Neural progenitor cell (in vitro differentiated cells): ENCODE measurements at regions not wholly inside any gene's neighbourhood (a gene's known extent, or its start where the extent isn't known, plus 50 kb on each side); places are given as distances from the start of the nearest gene placed in this dataset.

Source experiments
- DNase-seq: peaks from one replicate; pipeline ENCODE4 v3.0.0-alpha.2; 2016; ENCODE audit warnings: low spot score
- H2AFZ ChIP-seq: fragments of 200-600 bp; sonication (generic); replicated peaks from 2 replicates; pipeline ENCODE4 v1.6.1; 2016; ENCODE audit warnings: antibody characterized with exemption
- H3F3A ChIP-seq: fragments of 200-600 bp; sonication (generic); 2 replicates; pipeline ENCODE4 v1.6.1; 2016; ENCODE audit warnings: antibody characterized with exemption, low read depth
- H3K27ac ChIP-seq: fragments of 200-600 bp; sonication (generic); 2 replicates; pipeline ENCODE4 v1.5.1; 2016; ENCODE audit warnings: mild to moderate bottlenecking
- H3K27me3 ChIP-seq: fragments of 200-600 bp; sonication (generic); 2 replicates; pipeline ENCODE4 v1.6.1; 2016; ENCODE audit warnings: mild to moderate bottlenecking, moderate library complexity
- H3K36me3 ChIP-seq: fragments of 200-600 bp; sonication (generic); 2 replicates; pipeline ENCODE4 v1.5.1; 2016
- H3K4me1 ChIP-seq: fragments of 200-600 bp; sonication (generic); 2 replicates; pipeline ENCODE4 v1.6.1; 2016; ENCODE audit warnings: mixed run types
- H3K4me2 ChIP-seq: fragments of 200-600 bp; sonication (generic); 2 replicates; pipeline ENCODE4 v1.6.1; 2016
- H3K4me3 ChIP-seq: fragments of 200-600 bp; sonication (generic); 2 replicates; pipeline ENCODE4 v1.5.1; 2016
- H3K79me2 ChIP-seq: fragments of 200-600 bp; sonication (generic); 2 replicates; pipeline ENCODE4 v1.6.1; 2016; ENCODE audit warnings: low read depth
- H3K9ac ChIP-seq: fragments of 200-600 bp; sonication (generic); 2 replicates; pipeline ENCODE4 v1.6.1; 2016
- H3K9me3 ChIP-seq: fragments of 200-600 bp; sonication (generic); 2 replicates; pipeline ENCODE4 v1.5.1; 2016; ENCODE audit warnings: low read depth
- H4K20me1 ChIP-seq: fragments of 200-600 bp; sonication (generic); 2 replicates; pipeline ENCODE4 v1.6.1; 2016; ENCODE audit warnings: low read depth
- H3K27ac Mint-ChIP-seq: 3 replicates; pipeline ENCODE4 v1.8.0; 2021; ENCODE audit warnings: mixed read lengths
- H3K27me3 Mint-ChIP-seq: 2 replicates; pipeline ENCODE4 v1.8.0; 2022; ENCODE audit warnings: low read depth, mild to moderate bottlenecking, inconsistent platforms, moderate library complexity, mixed read lengths; ENCODE audit not compliant: insufficient read depth
- H3K36me3 Mint-ChIP-seq: 3 replicates; pipeline ENCODE4 v1.8.0; 2021; ENCODE audit warnings: mixed read lengths
- H3K4me1 Mint-ChIP-seq: 3 replicates; pipeline ENCODE4 v1.8.0; 2021; ENCODE audit warnings: mixed read lengths
- H3K4me3 Mint-ChIP-seq: 3 replicates; pipeline ENCODE4 v1.8.0; 2021; ENCODE audit warnings: mild to moderate bottlenecking, moderate library complexity, mixed read lengths
- H3K9me3 Mint-ChIP-seq: 3 replicates; pipeline ENCODE4 v1.8.0; 2020; ENCODE audit warnings: mixed read lengths
- CTCF ChIP-seq: fragments of 200-600 bp; sonication (generic); IDR thresholded peaks from 2 replicates; pipeline ENCODE4 v1.5.1; 2017; ENCODE audit warnings: antibody characterized with exemption, mild to moderate bottlenecking
- EZH2 ChIP-seq: fragments of 200-600 bp; sonication (generic); IDR thresholded peaks from 2 replicates; pipeline ENCODE4 v1.6.1; 2017; ENCODE audit warnings: antibody characterized with exemption, mild to moderate bottlenecking, moderate library complexity
- EZH2phosphoT487 ChIP-seq: fragments of 200-600 bp; sonication (generic); IDR thresholded peaks from 2 replicates; pipeline ENCODE4 v1.6.1; 2017; ENCODE audit warnings: antibody characterized with exemption

- Histone ChIP-seq H3K4me2 (no peak overlapping the region), H3K27me3 (peaks cover 45% of the 10 kb centered on the region), H3K79me2 (no peaks in the 10 kb centered on the region), H3K9ac (no peak overlapping the region), H3F3A (no peaks in the 10 kb centered on the region), H2AFZ (no peak overlapping the region), H3K9me3 (no peaks in the 10 kb centered on the region), H3K27ac (no peak overlapping the region), H3K4me3 (no peak overlapping the region), H3K36me3 (no peaks in the 10 kb centered on the region), H4K20me1 (peaks cover 2% of the 10 kb centered on the region), H3K4me1 (peaks cover under 1% of the 10 kb centered on the region)
- Mint-ChIP-seq H3K9me3 (peaks cover 4% of the 10 kb centered on the region), H3K27me3 (peaks cover 17% of the 10 kb centered on the region), H3K27ac (no peak overlapping the region), H3K4me1 (peaks cover 5% of the 10 kb centered on the region), H3K4me3 (no peak overlapping the region), H3K36me3 (no peaks in the 10 kb centered on the region)
- TF ChIP-seq EZH2 (no peak), CTCF (no peak), EZH2phosphoT487 (no peak)
- no peak for DNase-seq
Measured at GRCh38 chr11:69992026-69992425, 86.1 kb upstream of the ANO1 start.

GRCh38 chr11:69992943-69993694 lies 85.0 kb upstream of the ANO1 start:
- peaks cover 12% of the 10 kb centered on the region for H3K27me3 Mint-ChIP-seq
- no peak for DNase-seq
- no peaks in the 10 kb centered on the region for H3K36me3 Mint-ChIP-seq

GRCh38 chr11:69994810-69995209 lies 83.3 kb upstream of the ANO1 start:
- TF ChIP-seq EZH2 = no peak
- no peak for TF ChIP-seq EZH2phosphoT487
- TF ChIP-seq CTCF = no peak
- H3K9me3 Mint-ChIP-seq = peaks cover 4% of the 10 kb centered on the region
- Histone ChIP-seq H3K4me2 (no peak overlapping the region), H4K20me1 (no peaks in the 10 kb centered on the region), H2AFZ (no peak overlapping the region), H3K27ac (no peak overlapping the region), H3K4me3 (no peak overlapping the region), H3K79me2 (no peaks in the 10 kb centered on the region), H3F3A (no peaks in the 10 kb centered on the region), H3K27me3 (peaks cover 26% of the 10 kb centered on the region), H3K36me3 (no peaks in the 10 kb centered on the region), H3K4me1 (no peaks in the 10 kb centered on the region), H3K9me3 (no peaks in the 10 kb centered on the region), H3K9ac (no peak overlapping the region)
- DNase-seq = no peak
- H3K4me3 Mint-ChIP-seq = no peak overlapping the region
- H3K4me1 Mint-ChIP-seq = no peaks in the 10 kb centered on the region
- H3K36me3 Mint-ChIP-seq = no peaks in the 10 kb centered on the region
- no peak overlapping the region for H3K27ac Mint-ChIP-seq
- H3K27me3 Mint-ChIP-seq = no peaks in the 10 kb centered on the region

More at GRCh38 chr11:69992943-69993694, 85.0 kb upstream of the ANO1 start:
- Mint-ChIP-seq H3K9me3 (peaks cover 4% of the 10 kb centered on the region), H3K4me1 (peaks cover 2% of the 10 kb centered on the region), H3K27ac (no peak overlapping the region), H3K4me3 (no peak overlapping the region)
- Histone ChIP-seq H3K27ac (no peak overlapping the region), H3K4me3 (no peak overlapping the region), H3F3A (no peaks in the 10 kb centered on the region), H3K36me3 (no peaks in the 10 kb centered on the region), H3K4me1 (no peaks in the 10 kb centered on the region), H3K9me3 (no peaks in the 10 kb centered on the region), H3K4me2 (no peak overlapping the region), H3K79me2 (no peaks in the 10 kb centered on the region), H2AFZ (no peak overlapping the region), H4K20me1 (no peaks in the 10 kb centered on the region), H3K9ac (no peak overlapping the region), H3K27me3 (peaks cover 36% of the 10 kb centered on the region)
- TF ChIP-seq EZH2 (no peak), CTCF (no peak), EZH2phosphoT487 (no peak)
